Left ventricle myocardium inferior (tissue), 1 donor: ENCODE measurements at regions not wholly inside any gene's neighbourhood (a gene's known extent, or its start where the extent isn't known, plus 50 kb on each side); places are given as distances from the start of the nearest gene placed in this dataset.

Experiments
- DNase-seq: peaks from one replicate; pipeline ENCODE4 v3.0.0-alpha.2; 2020
- H3K27ac ChIP-seq: fragments of 200-600 bp; replicated peaks from 2 replicates; pipeline ENCODE4 v1.8.0; 2021
- H3K27me3 ChIP-seq: fragments of 200-600 bp; 2 replicates; pipeline ENCODE4 v1.8.0; 2021; ENCODE audit warnings: low read depth
- H3K36me3 ChIP-seq: fragments of 200-600 bp; 2 replicates; pipeline ENCODE4 v1.8.0; 2021
- H3K4me1 ChIP-seq: fragments of 200-600 bp; 2 replicates; pipeline ENCODE4 v1.8.0; 2021
- H3K4me3 ChIP-seq: fragments of 200-600 bp; 2 replicates; pipeline ENCODE4 v1.8.0; 2021; ENCODE audit warnings: mild to moderate bottlenecking, moderate library complexity
- H3K9me3 ChIP-seq: fragments of 200-600 bp; replicated peaks from 2 replicates; pipeline ENCODE4 v1.8.0; 2021
- CTCF ChIP-seq: fragments of 200-600 bp; IDR thresholded peaks from 2 replicates; pipeline ENCODE4 v1.8.0; 2021; ENCODE audit warnings: antibody characterized with exemption, mild to moderate bottlenecking, borderline replicate concordance
- intact Hi-C: fragments of 100-400 bp; cut with micrococcal nuclease; formaldehyde crosslinking; loops from one replicate; pipeline ENCODE4 v1.11.0; 2022
- donor health status: DM: no; HTN: yes; CAD: no; lungs with severe emphysema.

- no peak for TF ChIP-seq CTCF
- H3K4me3 ChIP-seq, result no peak overlapping the region
- intact Hi-C loops, result no loop called here
- no peaks in the 10 kb centered on the region for H3K36me3 ChIP-seq
- no peak overlapping the region for H3K27ac ChIP-seq
- peaks cover 16% of the 10 kb centered on the region for H3K27me3 ChIP-seq
- peaks cover 12% of the 10 kb centered on the region for H3K4me1 ChIP-seq
- no peak for DNase-seq
- no peaks in the 10 kb centered on the region for H3K9me3 ChIP-seq
Measured at GRCh38 chr12:115353467-115353866, 669.5 kb upstream of the TBX3 start.

GRCh38 chr12:115351514-115352077 lies 667.6 kb upstream of the TBX3 start:
- no peak for DNase-seq
- intact Hi-C loops, result no loop called here
- Histone ChIP-seq H3K4me3 (no peak overlapping the region), H3K4me1 (peaks cover 12% of the 10 kb centered on the region), H3K36me3 (no peaks in the 10 kb centered on the region), H3K27ac (no peak overlapping the region), H3K9me3 (no peaks in the 10 kb centered on the region), H3K27me3 (peaks cover 20% of the 10 kb centered on the region)
- no peak for TF ChIP-seq CTCF

- DNase-seq, result no peak
- Histone ChIP-seq H3K36me3 (no peaks in the 10 kb centered on the region), H3K9me3 (no peaks in the 10 kb centered on the region), H3K27me3 (peaks cover 10% of the 10 kb centered on the region), H3K27ac (no peak overlapping the region), H3K4me1 (peaks cover 11% of the 10 kb centered on the region), H3K4me3 (no peak overlapping the region)
- TF ChIP-seq CTCF, result no peak
- intact Hi-C loops, result no loop called here
Measured at GRCh38 chr12:115349711-115350110, 665.7 kb upstream of the TBX3 start.

- DNase-seq, result no peak
- Histone ChIP-seq H3K4me1 (no peaks in the 10 kb centered on the region), H3K36me3 (no peaks in the 10 kb centered on the region), H3K27ac (no peak overlapping the region), H3K4me3 (no peak overlapping the region), H3K27me3 (peaks cover 10% of the 10 kb centered on the region), H3K9me3 (peaks cover 3% of the 10 kb centered on the region)
- intact Hi-C loops, result no loop called here
- TF ChIP-seq CTCF, result no peak
Measured at GRCh38 chr12:115348301-115348700, 664.3 kb upstream of the TBX3 start.

- peaks cover 19% of the 10 kb centered on the region for H3K9me3 ChIP-seq
- no peak for DNase-seq
- intact Hi-C loops, result no loop called here
- H3K36me3 ChIP-seq, result no peaks in the 10 kb centered on the region
- no peaks in the 10 kb centered on the region for H3K4me1 ChIP-seq
- no peak for TF ChIP-seq CTCF
- no peak overlapping the region for H3K27ac ChIP-seq
- no peak overlapping the region for H3K4me3 ChIP-seq
- H3K27me3 ChIP-seq, result peaks cover 5% of the 10 kb centered on the region
Measured at GRCh38 chr12:115343601-115344000, 659.6 kb upstream of the TBX3 start.

- H3K36me3 ChIP-seq, result no peaks in the 10 kb centered on the region
- no peak overlapping the region for H3K4me3 ChIP-seq
- peaks cover 5% of the 10 kb centered on the region for H3K27me3 ChIP-seq
- intact Hi-C loops, result no loop called here
- no peak for DNase-seq
- peaks cover 19% of the 10 kb centered on the region for H3K9me3 ChIP-seq
- H3K4me1 ChIP-seq, result peaks cover under 1% of the 10 kb centered on the region
- no peak overlapping the region for H3K27ac ChIP-seq
- TF ChIP-seq CTCF, result no peak
Measured at GRCh38 chr12:115343008-115343407, 659.0 kb upstream of the TBX3 start.
